SKM-1 treated with dmso at 0.1 percent for 144 hours (cell line): ENCODE measurements at regions not wholly inside any gene's neighbourhood (a gene's known extent, or its start where the extent isn't known, plus 50 kb on each side); places are given as distances from the start of the nearest gene placed in this dataset.

Experiments
- DNase-seq: peaks from one replicate; lab custom pipeline; 2025; ENCODE audit not compliant: unreplicated experiment; lab: John Stamatoyannopoulos, UW

- DNase-seq: no peak
Observed at GRCh38 chr9:20125727-20126126, 336.9 kb upstream of the SLC24A2 start.

GRCh38 chr9:20119566-20119965 lies 330.7 kb upstream of the SLC24A2 start:
- DNase-seq: no peak

GRCh38 chr9:20117986-20118385 lies 329.1 kb upstream of the SLC24A2 start:
- DNase-seq: no peak

- DNase-seq: no peak
Observed at GRCh38 chr9:20117482-20117881, 328.6 kb upstream of the SLC24A2 start.

GRCh38 chr9:20114974-20115373 lies 326.1 kb upstream of the SLC24A2 start:
- no peak for DNase-seq

GRCh38 chr9:20112205-20112783 lies 323.5 kb upstream of the SLC24A2 start:
- DNase-seq: no peak

- no peak for DNase-seq
Observed at GRCh38 chr9:20111173-20111843, 322.5 kb upstream of the SLC24A2 start.

- DNase-seq: no peak
Observed at GRCh38 chr9:20095430-20096092, 306.7 kb upstream of the SLC24A2 start.

- DNase-seq: no peak
Observed at GRCh38 chr9:20092561-20092960, 303.7 kb upstream of the SLC24A2 start.

- DNase-seq: no peak
Observed at GRCh38 chr9:20087481-20087880, 298.6 kb upstream of the SLC24A2 start.

- DNase-seq: no peak
Observed at GRCh38 chr9:20085842-20086241, 297.0 kb upstream of the SLC24A2 start.

- DNase-seq: no peak
Observed at GRCh38 chr9:20084125-20084524, 295.3 kb upstream of the SLC24A2 start.

- no peak for DNase-seq
Observed at GRCh38 chr9:20083390-20083789, 294.6 kb upstream of the SLC24A2 start.

- DNase-seq: no peak
Observed at GRCh38 chr9:20082831-20083230, 294.0 kb upstream of the SLC24A2 start.

GRCh38 chr9:20082406-20082805 lies 293.6 kb upstream of the SLC24A2 start:
- DNase-seq: no peak

GRCh38 chr9:20078246-20078645 lies 289.4 kb upstream of the SLC24A2 start:
- DNase-seq: no peak

- DNase-seq: no peak
Observed at GRCh38 chr9:20074291-20074690, 285.5 kb upstream of the SLC24A2 start.

- DNase-seq: no peak
Observed at GRCh38 chr9:20070336-20070735, 281.5 kb upstream of the SLC24A2 start.

- DNase-seq: no peak
Observed at GRCh38 chr9:20065796-20066700, 277.2 kb upstream of the SLC24A2 start.

GRCh38 chr9:20065046-20065445 lies 276.2 kb upstream of the SLC24A2 start:
- no peak for DNase-seq

- no peak for DNase-seq
Observed at GRCh38 chr9:20054734-20055133, 265.9 kb upstream of the SLC24A2 start.
